ENCODE measurements at regions not wholly inside any gene's neighbourhood (a gene's known extent, or its start where the extent isn't known, plus 50 kb on each side); places are given as distances from the start of the nearest gene placed in this dataset.

- Histone ChIP-seq H4K20me1 (ENCODE audit: control insufficient read depth, insufficient read depth) (no peaks in the 10 kb centered on the region), H3K4me1 (ENCODE audit: control insufficient read depth, insufficient read depth, low read length) (no peaks in the 10 kb centered on the region), H3K9ac (ENCODE audit: control insufficient read depth, insufficient read depth, low read length) (no peak overlapping the region), H3K79me2 (ENCODE audit: control insufficient read depth, insufficient read depth, low read length) (no peaks in the 10 kb centered on the region), H3K4me2 (ENCODE audit: control insufficient read depth, insufficient read depth) (no peak overlapping the region), H3K27me3 (replicated peaks in 1 of 2; ENCODE audit: control insufficient read depth in 2 of 2, insufficient read depth in 2 of 2, low read length in 1 of 2) (no peaks in the 10 kb centered on the region), H3K27ac (ENCODE audit: control insufficient read depth, insufficient read depth) (no peak overlapping the region), H3K9me3 (replicated peaks; ENCODE audit: control insufficient read depth, insufficient read depth, low read length) (no peaks in the 10 kb centered on the region), H3K36me3 (ENCODE audit: control insufficient read depth in 2 of 2, insufficient read depth in 2 of 2, low read length in 1 of 2) (no peaks in the 10 kb centered on the region), H3K4me3 (no peak overlapping the region), H2AFZ (ENCODE audit: control insufficient read depth, low read depth, low read length) (no peak overlapping the region)
- in situ Hi-C loops (cut with MboI), result no loop called here
- ChIA-PET RAD21 (ENCODE audit: unreplicated experiment) (no interaction called here), POLR2A (no interaction called here), SMC1A (ENCODE audit: uncharacterized antibody, unreplicated experiment) (no interaction called here), CTCF (no interaction called here)
- BruUV-seq (replicated peaks), result no TSS peak
- DNase-seq (ENCODE audit: low read depth, low spot score), result no peak
- no peak for FAIRE-seq
- WGBS (ENCODE audit: insufficient coverage, insufficient replicate concordance, low lambda C conversion rate, missing lambda C conversion rate), result 53% methylated on average over 9 of the region's 9 CpGs
- ATAC-seq, result no peak
- TF ChIP-seq BMI1 (IDR thresholded peaks at IDR 0.05; ENCODE audit: borderline replicate concordance) (no peak), SIX5 (IDR thresholded peaks at IDR 0.05; ENCODE audit: low read depth, low read length, severe bottlenecking) (no peak)
- intact Hi-C loops (cut with micrococcal nuclease; ENCODE audit: unreplicated experiment), result no loop called here
Observed at GRCh38 chr11:11220786-11221185, 132.3 kb downstream of the CSNK2A3 start.

DNA sequence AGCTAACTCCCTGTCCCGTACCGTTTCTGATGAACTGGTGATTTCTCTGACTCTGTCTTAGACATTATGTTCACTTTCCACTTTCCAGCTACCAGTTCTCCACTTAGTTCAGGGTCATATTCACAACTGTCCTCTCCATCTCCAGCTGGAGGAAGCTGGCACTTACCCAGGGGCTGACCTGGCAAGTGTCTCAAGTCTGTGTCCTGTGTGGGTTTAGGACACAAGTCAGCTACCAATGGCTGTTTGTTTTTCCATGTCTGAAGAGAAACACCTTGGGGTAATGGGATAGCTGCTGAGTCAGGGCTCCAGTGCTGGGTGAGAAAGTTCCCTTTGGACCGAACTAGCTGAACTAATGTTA is 134.4 kb downstream of the CSNK2A3 start:
- FAIRE-seq, result no peak
- no peak overlapping the region for H3K27ac ChIP-seq (ENCODE audit: control insufficient read depth, insufficient read depth)
- TF ChIP-seq IKZF2 (IDR thresholded peaks at IDR 0.05), result no peak
- TF ChIP-seq MEF2B (IDR thresholded peaks at IDR 0.05; ENCODE audit: partially characterized antibody, poor library complexity, severe bottlenecking), result no peak
- TF ChIP-seq FOXM1 (IDR thresholded peaks at IDR 0.05; ENCODE audit: low read depth, low read length), result no peak
- TF ChIP-seq NFXL1 (IDR thresholded peaks at IDR 0.05; ENCODE audit: borderline replicate concordance), result no peak
- TF ChIP-seq PRDM15 (CRISPR knock-in tag; IDR thresholded peaks at IDR 0.05), result no peak
- TF ChIP-seq EZH2 (IDR thresholded peaks at IDR 0.05; ENCODE audit: borderline replicate concordance, control insufficient read depth, low read depth, low read length), result no peak
- no peak for TF ChIP-seq POLR2AphosphoS2 (IDR thresholded peaks at IDR 0.05; ENCODE audit: low read depth, low read length)
- TF ChIP-seq SKIL (IDR thresholded peaks at IDR 0.05; ENCODE audit: low read depth, poor library complexity, severe bottlenecking), result no peak
- TF ChIP-seq CREM (IDR thresholded peaks at IDR 0.05; ENCODE audit: low read depth), result no peak

More for the DNA sequence above, 134.4 kb downstream of the CSNK2A3 start:
- 67% methylated on average over 3 of the region's 3 CpGs for WGBS (ENCODE audit: insufficient coverage, insufficient replicate concordance, low lambda C conversion rate, missing lambda C conversion rate)
- in situ Hi-C loops (cut with MboI), result no loop called here
- POLR2A ChIA-PET, result no interaction called here
- no peak overlapping the region for H3K4me3 ChIP-seq
- no peak overlapping the region for H2AFZ ChIP-seq (ENCODE audit: control insufficient read depth, low read depth, low read length)
- H3K4me1 ChIP-seq (ENCODE audit: control insufficient read depth, insufficient read depth, low read length), result no peaks in the 10 kb centered on the region
- no TSS peak for BruUV-seq (replicated peaks)
- ATAC-seq, result no peak
- no peaks in the 10 kb centered on the region for H3K36me3 ChIP-seq (ENCODE audit: control insufficient read depth in 2 of 2, insufficient read depth in 2 of 2, low read length in 1 of 2)
- intact Hi-C loops (cut with micrococcal nuclease; ENCODE audit: unreplicated experiment), result no loop called here
- SMC1A ChIA-PET (ENCODE audit: uncharacterized antibody, unreplicated experiment), result interaction anchor here (0.7 to 1.7 kb wide), 3 partner anchors 13 to 652 kb away, joined by 4 to 6 read pairs (median 5); no protein-coding TSS in a partner anchor
- no peaks in the 10 kb centered on the region for H3K79me2 ChIP-seq (ENCODE audit: control insufficient read depth, insufficient read depth, low read length)
- no peaks in the 10 kb centered on the region for H3K27me3 ChIP-seq (replicated peaks in 1 of 2; ENCODE audit: control insufficient read depth in 2 of 2, insufficient read depth in 2 of 2, low read length in 1 of 2)
- no peak overlapping the region for H3K9ac ChIP-seq (ENCODE audit: control insufficient read depth, insufficient read depth, low read length)
- CTCF ChIA-PET, result interaction anchor here (1.0 to 2.6 kb wide), 4 partner anchors 13 to 182 kb away, joined by 3 to 7 read pairs (median 4); no protein-coding TSS in a partner anchor
- H3K4me2 ChIP-seq (ENCODE audit: control insufficient read depth, insufficient read depth), result no peak overlapping the region
- RAD21 ChIA-PET (ENCODE audit: unreplicated experiment), result interaction anchor here (1.2 kb wide), 1 partner anchor 181 kb away, joined by 4 read pairs; no protein-coding TSS in a partner anchor
- no peaks in the 10 kb centered on the region for H4K20me1 ChIP-seq (ENCODE audit: control insufficient read depth, insufficient read depth)
- no peak for DNase-seq (ENCODE audit: low read depth, low spot score)
- no peaks in the 10 kb centered on the region for H3K9me3 ChIP-seq (replicated peaks; ENCODE audit: control insufficient read depth, insufficient read depth, low read length)
